ENCODE measurements at regions not wholly inside any gene's neighbourhood (a gene's known extent, or its start where the extent isn't known, plus 50 kb on each side); places are given as distances from the start of the nearest gene placed in this dataset.

- TF ChIP-seq CTCF (conservative IDR thresholded peaks at IDR 0.05; ENCODE audit: low read depth, low read length) (no peak), MAFK (IDR thresholded peaks at IDR 0.05; ENCODE audit: low read depth, low read length) (no peak), SMC3 (IDR thresholded peaks at IDR 0.05; ENCODE audit: low read depth, low read length) (no peak), MAZ (IDR thresholded peaks at IDR 0.05; ENCODE audit: borderline replicate concordance, low read depth, low read length) (no peak), NFE2L2 (IDR thresholded peaks at IDR 0.05; ENCODE audit: low read depth, low read length) (no peak)
Observed at GRCh38 chr6:164477101-164477500, 832.3 kb downstream of the C6orf118 start.

All from IMR-90 (cell line).